Liver (tissue), 8 donors: ENCODE measurements at regions not wholly inside any gene's neighbourhood (a gene's known extent, or its start where the extent isn't known, plus 50 kb on each side); places are given as distances from the start of the nearest gene placed in this dataset.

Source experiments
- DNase-seq: peaks from one replicate; pipeline ENCODE4 v3.0.0-alpha.2; 2017; ENCODE audit warnings: low spot score
- H3K27ac ChIP-seq, 2 donors: one replicate each; pipeline ENCODE4 v1.7.0; 2013; ENCODE audit warnings: inconsistent platforms in 2 of 2, low read length in 2 of 2, control low read depth in 1 of 2, low read depth in 1 of 2, mild to moderate bottlenecking in 1 of 2
- H3K27me3 ChIP-seq, 4 donors: one replicate each; pipeline versions ENCODE4 v1.6.1 to v1.7.0; 2013; ENCODE audit warnings: low read length in 3 of 4, inconsistent platforms in 1 of 4, mild to moderate bottlenecking in 1 of 4, moderate library complexity in 1 of 4; ENCODE audit not compliant: control insufficient read depth in 4 of 4, insufficient read depth in 4 of 4
- H3K36me3 ChIP-seq, 4 donors: one replicate each; pipeline versions ENCODE4 v1.6.1 to v1.7.0; 2013; ENCODE audit warnings: low read length in 3 of 4, mild to moderate bottlenecking in 3 of 4, low read depth in 1 of 4, moderate library complexity in 1 of 4; ENCODE audit not compliant: control insufficient read depth in 4 of 4, insufficient read depth in 3 of 4
- H3K4me1 ChIP-seq, 4 donors: one replicate each; pipeline versions ENCODE4 v1.6.1 to v1.7.0; 2013; ENCODE audit warnings: low read length in 3 of 4, mild to moderate bottlenecking in 3 of 4, moderate library complexity in 1 of 4; ENCODE audit not compliant: control insufficient read depth in 4 of 4, insufficient read depth in 4 of 4
- H3K4me3 ChIP-seq, 3 donors: one replicate each; pipeline versions ENCODE4 v1.6.1 to v1.7.0; 2013; ENCODE audit warnings: low read length in 3 of 3, control low read depth in 1 of 3, low read depth in 1 of 3, mild to moderate bottlenecking in 1 of 3
- H3K9ac ChIP-seq, 2 donors: one replicate each; pipeline ENCODE4 v1.7.0; 2013; ENCODE audit warnings: low read length in 2 of 2, mild to moderate bottlenecking in 2 of 2, moderate library complexity in 2 of 2, control low read depth in 1 of 2, low read depth in 1 of 2
- H3K9me3 ChIP-seq, 4 donors: one replicate each; pipeline versions ENCODE4 v1.6.1 to v1.7.0; 2013; ENCODE audit warnings: low read length in 3 of 4; ENCODE audit not compliant: control insufficient read depth in 4 of 4
- EGR1 ChIP-seq, 2 donors: IDR thresholded peaks; 2 replicates each; pipeline ENCODE4 v1.6.1; 2016 to 2018; ENCODE audit warnings: antibody characterized with exemption in 2 of 2, low read depth in 2 of 2
- FOXA1 ChIP-seq: IDR thresholded peaks from 2 replicates; pipeline ENCODE4 v1.6.1; 2016; ENCODE audit warnings: antibody characterized with exemption
- FOXA2 ChIP-seq: IDR thresholded peaks from 2 replicates; pipeline ENCODE4 v1.6.1; 2016; ENCODE audit warnings: antibody characterized with exemption
- GABPA ChIP-seq, 2 donors: IDR thresholded peaks in 1 of 2; conservative IDR thresholded peaks in 1 of 2; 2 replicates each; pipeline ENCODE4 v1.6.1; 2016; ENCODE audit warnings: antibody characterized with exemption in 2 of 2, mild to moderate bottlenecking in 1 of 2, moderate library complexity in 1 of 2
- HNF4A ChIP-seq, 2 donors: conservative IDR thresholded peaks; 2 replicates each; pipeline ENCODE4 v1.6.1; 2016; ENCODE audit warnings: antibody characterized with exemption in 2 of 2, mild to moderate bottlenecking in 2 of 2
- HNF4G ChIP-seq: IDR thresholded peaks from 2 replicates; pipeline ENCODE4 v1.6.1; 2016; ENCODE audit warnings: antibody characterized with exemption
- JUND ChIP-seq, 2 donors: IDR thresholded peaks; 2 replicates each; pipeline ENCODE4 v1.6.1; 2016; ENCODE audit warnings: antibody characterized with exemption in 2 of 2
- NR2F2 ChIP-seq: IDR thresholded peaks from 2 replicates; pipeline ENCODE4 v1.6.1; 2016; ENCODE audit warnings: antibody characterized with exemption
- RAD21 ChIP-seq, 2 donors: IDR thresholded peaks; 2 replicates each; pipeline ENCODE4 v1.6.1; 2016; ENCODE audit warnings: antibody characterized with exemption in 2 of 2, mild to moderate bottlenecking in 2 of 2
- RXRA ChIP-seq, 2 donors: IDR thresholded peaks; 2 replicates each; pipeline ENCODE4 v1.6.1; 2017 to 2018; ENCODE audit warnings: antibody characterized with exemption in 2 of 2, mild to moderate bottlenecking in 1 of 2
- SP1 ChIP-seq: IDR thresholded peaks from 2 replicates; pipeline ENCODE4 v1.6.1; 2018; ENCODE audit warnings: antibody characterized with exemption, mild to moderate bottlenecking
- TAF1 ChIP-seq: conservative IDR thresholded peaks from 2 replicates; pipeline ENCODE4 v1.6.1; 2016; ENCODE audit warnings: antibody characterized with exemption, mild to moderate bottlenecking
- YY1 ChIP-seq: IDR thresholded peaks from 2 replicates; pipeline ENCODE4 v1.6.1; 2016; ENCODE audit warnings: antibody characterized with exemption, mild to moderate bottlenecking
- WGBS: extraction: QIAGEN DNeasy Blood & Tissue Kit; methylation state at CpG from one replicate; pipeline ENCODE4 v1.1.7; 2013; 5-methylcytosine and 5-hydroxymethylcytosine counted together
- TF ChIP-seq, protein P1 (sequence below): IDR thresholded peaks from 2 replicates; pipeline ENCODE4 v1.6.1; 2016; ENCODE audit warnings: antibody characterized with exemption
- TF ChIP-seq, protein P2 (sequence below): IDR thresholded peaks from 2 replicates; pipeline ENCODE4 v1.6.1; 2016; ENCODE audit warnings: antibody characterized with exemption, mild to moderate bottlenecking
- TF ChIP-seq, protein P3 (sequence below): IDR thresholded peaks from 2 replicates; pipeline ENCODE4 v1.6.1; 2016; ENCODE audit warnings: antibody characterized with exemption
- TF ChIP-seq, protein P4 (sequence below): fragments of 150-350 bp; IDR thresholded peaks from 2 replicates; pipeline ENCODE4 v1.5.1; 2017; ENCODE audit warnings: improper control_type of control experiment, low read depth, low read length; ENCODE audit not compliant: missing input control
- TF ChIP-seq, protein P5 (sequence below): IDR thresholded peaks from 2 replicates; pipeline ENCODE4 v1.6.1; 2016; ENCODE audit warnings: antibody characterized with exemption
- donor health status: healthy.
- donor health status: healthy.
- donor health status: healthy.
- donor health status: healthy.
- donor health status: healthy.

DNA sequence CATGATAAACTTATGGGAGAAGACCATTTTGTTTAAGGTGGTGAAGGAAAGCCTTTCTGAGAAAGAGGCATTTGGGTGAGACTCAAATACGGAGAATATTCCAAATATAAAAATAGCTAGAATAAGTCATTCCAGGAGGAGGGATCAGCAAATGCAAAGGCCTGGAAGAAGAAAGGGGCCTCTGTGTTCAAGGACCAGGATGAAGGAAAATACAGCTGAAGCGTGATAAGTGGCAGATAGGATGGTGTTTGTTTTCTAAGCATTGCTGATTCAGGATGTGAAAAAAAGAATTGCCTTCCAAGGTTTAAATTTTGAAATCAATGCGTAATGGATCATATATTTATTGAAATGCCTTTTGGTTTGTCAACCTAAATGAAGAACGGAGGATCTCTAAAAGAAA lies 59.4 kb upstream of the CAST start:
- DNase-seq: no peak
- Histone ChIP-seq H3K36me3 (no peaks in the 10 kb centered on the region), H3K27me3 (no peaks in the 10 kb centered on the region), H3K9ac (no peak overlapping the region), H3K27ac (no peak overlapping the region), H3K9me3 (no peaks in the 10 kb centered on the region), H3K4me3 (no peak overlapping the region), H3K4me1 (no peaks in the 10 kb centered on the region)
- 89% methylated on average over 4 of the region's 4 CpGs for WGBS
- TF ChIP-seq, protein P1, sequence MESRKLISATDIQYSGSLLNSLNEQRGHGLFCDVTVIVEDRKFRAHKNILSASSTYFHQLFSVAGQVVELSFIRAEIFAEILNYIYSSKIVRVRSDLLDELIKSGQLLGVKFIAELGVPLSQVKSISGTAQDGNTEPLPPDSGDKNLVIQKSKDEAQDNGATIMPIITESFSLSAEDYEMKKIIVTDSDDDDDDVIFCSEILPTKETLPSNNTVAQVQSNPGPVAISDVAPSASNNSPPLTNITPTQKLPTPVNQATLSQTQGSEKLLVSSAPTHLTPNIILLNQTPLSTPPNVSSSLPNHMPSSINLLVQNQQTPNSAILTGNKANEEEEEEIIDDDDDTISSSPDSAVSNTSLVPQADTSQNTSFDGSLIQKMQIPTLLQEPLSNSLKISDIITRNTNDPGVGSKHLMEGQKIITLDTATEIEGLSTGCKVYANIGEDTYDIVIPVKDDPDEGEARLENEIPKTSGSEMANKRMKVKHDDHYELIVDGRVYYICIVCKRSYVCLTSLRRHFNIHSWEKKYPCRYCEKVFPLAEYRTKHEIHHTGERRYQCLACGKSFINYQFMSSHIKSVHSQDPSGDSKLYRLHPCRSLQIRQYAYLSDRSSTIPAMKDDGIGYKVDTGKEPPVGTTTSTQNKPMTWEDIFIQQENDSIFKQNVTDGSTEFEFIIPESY: no peak
- TF ChIP-seq SP1 (no peak), RXRA (IDR thresholded peaks at IDR 0.05) (no peak), HNF4G (no peak), EGR1 (IDR thresholded peaks at IDR 0.05; ENCODE audit: low read depth in 2 of 2) (no peak), NR2F2 (no peak), YY1 (no peak), RAD21 (IDR thresholded peaks at IDR 0.05) (no peak), TAF1 (no peak), FOXA1 (no peak)
- TF ChIP-seq, protein P2, sequence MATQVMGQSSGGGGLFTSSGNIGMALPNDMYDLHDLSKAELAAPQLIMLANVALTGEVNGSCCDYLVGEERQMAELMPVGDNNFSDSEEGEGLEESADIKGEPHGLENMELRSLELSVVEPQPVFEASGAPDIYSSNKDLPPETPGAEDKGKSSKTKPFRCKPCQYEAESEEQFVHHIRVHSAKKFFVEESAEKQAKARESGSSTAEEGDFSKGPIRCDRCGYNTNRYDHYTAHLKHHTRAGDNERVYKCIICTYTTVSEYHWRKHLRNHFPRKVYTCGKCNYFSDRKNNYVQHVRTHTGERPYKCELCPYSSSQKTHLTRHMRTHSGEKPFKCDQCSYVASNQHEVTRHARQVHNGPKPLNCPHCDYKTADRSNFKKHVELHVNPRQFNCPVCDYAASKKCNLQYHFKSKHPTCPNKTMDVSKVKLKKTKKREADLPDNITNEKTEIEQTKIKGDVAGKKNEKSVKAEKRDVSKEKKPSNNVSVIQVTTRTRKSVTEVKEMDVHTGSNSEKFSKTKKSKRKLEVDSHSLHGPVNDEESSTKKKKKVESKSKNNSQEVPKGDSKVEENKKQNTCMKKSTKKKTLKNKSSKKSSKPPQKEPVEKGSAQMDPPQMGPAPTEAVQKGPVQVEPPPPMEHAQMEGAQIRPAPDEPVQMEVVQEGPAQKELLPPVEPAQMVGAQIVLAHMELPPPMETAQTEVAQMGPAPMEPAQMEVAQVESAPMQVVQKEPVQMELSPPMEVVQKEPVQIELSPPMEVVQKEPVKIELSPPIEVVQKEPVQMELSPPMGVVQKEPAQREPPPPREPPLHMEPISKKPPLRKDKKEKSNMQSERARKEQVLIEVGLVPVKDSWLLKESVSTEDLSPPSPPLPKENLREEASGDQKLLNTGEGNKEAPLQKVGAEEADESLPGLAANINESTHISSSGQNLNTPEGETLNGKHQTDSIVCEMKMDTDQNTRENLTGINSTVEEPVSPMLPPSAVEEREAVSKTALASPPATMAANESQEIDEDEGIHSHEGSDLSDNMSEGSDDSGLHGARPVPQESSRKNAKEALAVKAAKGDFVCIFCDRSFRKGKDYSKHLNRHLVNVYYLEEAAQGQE: no peak
- TF ChIP-seq, protein P3, sequence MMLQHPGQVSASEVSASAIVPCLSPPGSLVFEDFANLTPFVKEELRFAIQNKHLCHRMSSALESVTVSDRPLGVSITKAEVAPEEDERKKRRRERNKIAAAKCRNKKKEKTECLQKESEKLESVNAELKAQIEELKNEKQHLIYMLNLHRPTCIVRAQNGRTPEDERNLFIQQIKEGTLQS: no peak
- TF ChIP-seq, protein P4, sequence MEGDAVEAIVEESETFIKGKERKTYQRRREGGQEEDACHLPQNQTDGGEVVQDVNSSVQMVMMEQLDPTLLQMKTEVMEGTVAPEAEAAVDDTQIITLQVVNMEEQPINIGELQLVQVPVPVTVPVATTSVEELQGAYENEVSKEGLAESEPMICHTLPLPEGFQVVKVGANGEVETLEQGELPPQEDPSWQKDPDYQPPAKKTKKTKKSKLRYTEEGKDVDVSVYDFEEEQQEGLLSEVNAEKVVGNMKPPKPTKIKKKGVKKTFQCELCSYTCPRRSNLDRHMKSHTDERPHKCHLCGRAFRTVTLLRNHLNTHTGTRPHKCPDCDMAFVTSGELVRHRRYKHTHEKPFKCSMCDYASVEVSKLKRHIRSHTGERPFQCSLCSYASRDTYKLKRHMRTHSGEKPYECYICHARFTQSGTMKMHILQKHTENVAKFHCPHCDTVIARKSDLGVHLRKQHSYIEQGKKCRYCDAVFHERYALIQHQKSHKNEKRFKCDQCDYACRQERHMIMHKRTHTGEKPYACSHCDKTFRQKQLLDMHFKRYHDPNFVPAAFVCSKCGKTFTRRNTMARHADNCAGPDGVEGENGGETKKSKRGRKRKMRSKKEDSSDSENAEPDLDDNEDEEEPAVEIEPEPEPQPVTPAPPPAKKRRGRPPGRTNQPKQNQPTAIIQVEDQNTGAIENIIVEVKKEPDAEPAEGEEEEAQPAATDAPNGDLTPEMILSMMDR: no peak
- TF ChIP-seq, protein P5, sequence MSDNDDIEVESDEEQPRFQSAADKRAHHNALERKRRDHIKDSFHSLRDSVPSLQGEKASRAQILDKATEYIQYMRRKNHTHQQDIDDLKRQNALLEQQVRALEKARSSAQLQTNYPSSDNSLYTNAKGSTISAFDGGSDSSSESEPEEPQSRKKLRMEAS: no peak

DNA sequence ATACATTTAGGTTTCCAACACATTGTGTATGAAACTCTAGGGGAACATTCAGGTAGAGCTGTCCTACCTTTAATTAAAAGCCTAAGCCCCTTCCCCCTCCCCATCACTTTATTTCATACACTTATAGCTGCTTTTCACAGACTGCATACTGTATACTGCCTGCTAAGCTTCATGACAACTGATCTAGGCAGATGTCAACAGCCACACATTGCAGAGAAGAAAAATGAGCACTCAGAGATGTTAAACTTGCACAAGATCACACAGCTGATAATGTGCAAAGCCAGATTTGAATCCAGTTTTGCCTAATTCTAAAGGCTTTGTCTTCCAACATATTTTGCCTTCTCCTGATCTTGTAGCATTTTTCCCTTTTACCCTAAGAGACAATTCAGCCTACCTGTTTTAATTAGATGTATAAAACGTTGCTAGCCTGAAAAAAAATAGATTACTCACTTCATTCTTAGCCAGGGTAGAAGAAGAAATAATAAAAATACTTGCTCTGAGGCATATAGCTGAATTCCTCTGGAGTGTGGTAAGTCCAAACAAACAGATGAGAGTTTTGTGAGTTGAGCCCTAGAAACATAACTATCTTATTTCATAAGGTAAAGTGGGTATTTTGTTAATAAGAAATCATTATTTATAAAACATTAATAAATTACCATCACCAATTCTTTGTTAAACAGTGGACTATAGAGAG lies 56.9 kb upstream of the CAST start:
- Histone ChIP-seq H3K9ac (no peak overlapping the region), H3K9me3 (no peaks in the 10 kb centered on the region), H3K27me3 (no peaks in the 10 kb centered on the region), H3K36me3 (no peaks in the 10 kb centered on the region), H3K27ac (no peak overlapping the region), H3K4me3 (no peak overlapping the region), H3K4me1 (no peaks in the 10 kb centered on the region)
- no peak for DNase-seq
- TF ChIP-seq TAF1: no peak
- TF ChIP-seq, protein P5: no peak
- no peak for TF ChIP-seq RXRA (IDR thresholded peaks at IDR 0.05)
- no peak for TF ChIP-seq HNF4G
- TF ChIP-seq NR2F2: no peak
- no peak for TF ChIP-seq HNF4A (conservative IDR thresholded peaks at IDR 0.05)
- TF ChIP-seq, protein P2: no peak
- no peak for TF ChIP-seq GABPA (IDR thresholded peaks at IDR 0.05 in 1 of 2, conservative IDR thresholded peaks at IDR 0.05 in 1 of 2)
- no peak for TF ChIP-seq RAD21 (IDR thresholded peaks at IDR 0.05)
- no peak for TF ChIP-seq JUND (IDR thresholded peaks at IDR 0.05)
- TF ChIP-seq SP1: no peak
- no peak for TF ChIP-seq FOXA2
- no peak for TF ChIP-seq FOXA1
- 73% methylated on average over 1 of the region's 1 CpG for WGBS
